Smooth muscle cell (in vitro differentiated cells): ENCODE measurements at regions not wholly inside any gene's neighbourhood (a gene's known extent, or its start where the extent isn't known, plus 50 kb on each side); places are given as distances from the start of the nearest gene placed in this dataset.

Source experiments
- DNase-seq: peaks from one replicate; lab custom pipeline; 2025; ENCODE audit not compliant: unreplicated experiment; lab: John Stamatoyannopoulos, UW
- H2AFZ ChIP-seq: fragments of 200-600 bp; sonication (generic); 2 replicates; pipeline ENCODE4 v1.6.0; 2016; ENCODE audit warnings: antibody characterized with exemption, low read depth, mild to moderate bottlenecking
- H3F3A ChIP-seq: fragments of 200-600 bp; sonication (generic); 2 replicates; pipeline ENCODE4 v1.6.0; 2017; ENCODE audit warnings: antibody characterized with exemption, low read depth
- H3K27ac ChIP-seq: fragments of 200-600 bp; sonication (generic); 2 replicates; pipeline ENCODE4 v1.5.1; 2016; ENCODE audit warnings: low read depth, mild to moderate bottlenecking
- H3K27me3 ChIP-seq: fragments of 200-600 bp; sonication (generic); 2 replicates; pipeline ENCODE4 v1.6.1; 2016; ENCODE audit warnings: low read depth, mild to moderate bottlenecking
- H3K36me3 ChIP-seq: fragments of 200-600 bp; sonication (generic); 2 replicates; pipeline ENCODE4 v1.5.1; 2016; ENCODE audit warnings: low read depth
- H3K4me1 ChIP-seq: fragments of 200-600 bp; sonication (generic); 2 replicates; pipeline ENCODE4 v1.5.1; 2016; ENCODE audit warnings: low read depth
- H3K4me2 ChIP-seq: fragments of 200-600 bp; sonication (generic); 2 replicates; pipeline ENCODE4 v1.6.0; 2016; ENCODE audit warnings: mild to moderate bottlenecking
- H3K4me3 ChIP-seq: fragments of 200-600 bp; sonication (generic); 2 replicates; pipeline ENCODE4 v1.5.1; 2016; ENCODE audit warnings: mild to moderate bottlenecking
- H3K79me2 ChIP-seq: fragments of 200-600 bp; sonication (generic); 2 replicates; pipeline ENCODE4 v1.6.0; 2016; ENCODE audit warnings: low read depth, mild to moderate bottlenecking
- H3K9ac ChIP-seq: fragments of 200-600 bp; sonication (generic); 2 replicates; pipeline ENCODE4 v1.6.0; 2016; ENCODE audit warnings: low read depth
- H3K9me3 ChIP-seq: fragments of 200-600 bp; sonication (generic); replicated peaks from 2 replicates; pipeline ENCODE4 v1.5.1; 2016; ENCODE audit warnings: low read depth
- H4K20me1 ChIP-seq: fragments of 200-600 bp; sonication (generic); 2 replicates; pipeline ENCODE4 v1.6.0; 2016; ENCODE audit warnings: low read depth
- WGBS: methylation state at CpG from one replicate; pipeline ENCODE4 v1.1.7; 2016; ENCODE audit warnings: low lambda C conversion rate; 5-methylcytosine and 5-hydroxymethylcytosine counted together
- TF ChIP-seq, protein P1 (sequence below): fragments of 200-600 bp; sonication (generic); IDR thresholded peaks from 2 replicates; pipeline ENCODE4 v1.5.1; 2017; ENCODE audit warnings: borderline replicate concordance, mild to moderate bottlenecking, antibody characterized with exemption; ENCODE audit not compliant: insufficient read depth, poor library complexity, severe bottlenecking

DNA sequence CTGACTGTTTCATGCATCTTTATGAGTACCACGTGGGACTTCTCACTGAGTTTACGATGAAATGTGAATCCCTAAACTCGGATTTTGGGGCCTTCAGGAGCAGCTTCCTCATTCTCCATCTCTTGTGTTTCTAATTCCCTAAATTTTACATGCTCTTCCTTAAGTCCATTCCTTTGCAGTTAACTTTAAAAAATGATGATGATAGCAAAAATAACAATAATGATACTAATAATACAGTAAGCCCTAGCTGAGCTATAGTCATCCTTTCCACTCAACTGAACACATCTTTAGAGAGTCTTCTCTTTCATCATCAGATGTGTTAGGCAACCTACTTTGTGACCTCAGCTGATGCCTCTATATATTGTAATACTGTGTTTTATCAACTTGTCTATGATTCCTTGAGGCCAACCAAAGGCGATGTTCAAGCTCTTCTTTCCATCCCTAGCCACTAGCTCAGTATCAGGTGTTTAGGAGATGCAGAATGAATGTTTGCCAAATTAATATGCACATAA is 1196.4 kb downstream of the VRK1 start:
- H3K4me3 ChIP-seq: no peak overlapping the region
- peaks cover 3% of the 10 kb centered on the region for H3K27me3 ChIP-seq
- H3K4me2 ChIP-seq: no peak overlapping the region
- H3K4me1 ChIP-seq: no peaks in the 10 kb centered on the region
- TF ChIP-seq, protein P1, sequence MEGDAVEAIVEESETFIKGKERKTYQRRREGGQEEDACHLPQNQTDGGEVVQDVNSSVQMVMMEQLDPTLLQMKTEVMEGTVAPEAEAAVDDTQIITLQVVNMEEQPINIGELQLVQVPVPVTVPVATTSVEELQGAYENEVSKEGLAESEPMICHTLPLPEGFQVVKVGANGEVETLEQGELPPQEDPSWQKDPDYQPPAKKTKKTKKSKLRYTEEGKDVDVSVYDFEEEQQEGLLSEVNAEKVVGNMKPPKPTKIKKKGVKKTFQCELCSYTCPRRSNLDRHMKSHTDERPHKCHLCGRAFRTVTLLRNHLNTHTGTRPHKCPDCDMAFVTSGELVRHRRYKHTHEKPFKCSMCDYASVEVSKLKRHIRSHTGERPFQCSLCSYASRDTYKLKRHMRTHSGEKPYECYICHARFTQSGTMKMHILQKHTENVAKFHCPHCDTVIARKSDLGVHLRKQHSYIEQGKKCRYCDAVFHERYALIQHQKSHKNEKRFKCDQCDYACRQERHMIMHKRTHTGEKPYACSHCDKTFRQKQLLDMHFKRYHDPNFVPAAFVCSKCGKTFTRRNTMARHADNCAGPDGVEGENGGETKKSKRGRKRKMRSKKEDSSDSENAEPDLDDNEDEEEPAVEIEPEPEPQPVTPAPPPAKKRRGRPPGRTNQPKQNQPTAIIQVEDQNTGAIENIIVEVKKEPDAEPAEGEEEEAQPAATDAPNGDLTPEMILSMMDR: no peak
- H2AFZ ChIP-seq: no peak overlapping the region
- H3K27ac ChIP-seq: no peak overlapping the region
- DNase-seq: no peak
- no peaks in the 10 kb centered on the region for H3K79me2 ChIP-seq
- no peaks in the 10 kb centered on the region for H4K20me1 ChIP-seq
- H3K36me3 ChIP-seq: no peaks in the 10 kb centered on the region
- 90% methylated on average over 4 of the region's 4 CpGs for WGBS
- H3F3A ChIP-seq: no peaks in the 10 kb centered on the region
- H3K9ac ChIP-seq: no peak overlapping the region
- H3K9me3 ChIP-seq: no peaks in the 10 kb centered on the region

DNA sequence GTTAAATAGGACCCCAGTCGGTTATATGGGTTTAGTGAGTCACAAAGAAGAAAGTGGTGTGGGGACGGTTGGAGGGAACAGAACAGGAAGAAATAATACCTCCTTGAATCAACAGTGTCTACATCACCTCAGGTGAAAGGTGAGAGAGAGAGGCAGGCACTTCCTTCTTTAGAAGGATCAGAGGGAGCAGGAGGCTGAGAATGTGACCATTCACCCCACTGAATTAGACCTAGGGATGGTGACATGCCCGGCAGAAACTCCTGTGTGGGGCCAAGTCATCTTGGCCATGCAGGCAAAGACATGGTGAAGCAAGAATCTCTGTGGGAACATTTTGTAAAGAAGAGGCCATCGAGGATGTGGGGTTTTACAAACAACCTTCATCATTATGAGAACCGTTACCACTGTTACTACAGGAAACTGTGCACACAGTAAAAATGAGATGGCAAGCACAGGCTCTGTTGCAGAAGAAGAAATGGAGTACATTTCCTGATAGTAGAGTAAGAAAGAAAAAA is 1196.9 kb downstream of the VRK1 start:
- Histone ChIP-seq H3K79me2 (no peaks in the 10 kb centered on the region), H2AFZ (no peak overlapping the region), H3K4me2 (no peak overlapping the region), H3K9me3 (no peaks in the 10 kb centered on the region), H3K9ac (no peak overlapping the region), H3K4me3 (no peak overlapping the region), H3F3A (no peaks in the 10 kb centered on the region), H3K27me3 (peaks cover 3% of the 10 kb centered on the region), H3K36me3 (no peaks in the 10 kb centered on the region), H3K4me1 (no peaks in the 10 kb centered on the region), H4K20me1 (no peaks in the 10 kb centered on the region), H3K27ac (no peak overlapping the region)
- no peak for DNase-seq
- TF ChIP-seq, protein P1: no peak
- 79% methylated on average over 5 of the region's 5 CpGs for WGBS

DNA sequence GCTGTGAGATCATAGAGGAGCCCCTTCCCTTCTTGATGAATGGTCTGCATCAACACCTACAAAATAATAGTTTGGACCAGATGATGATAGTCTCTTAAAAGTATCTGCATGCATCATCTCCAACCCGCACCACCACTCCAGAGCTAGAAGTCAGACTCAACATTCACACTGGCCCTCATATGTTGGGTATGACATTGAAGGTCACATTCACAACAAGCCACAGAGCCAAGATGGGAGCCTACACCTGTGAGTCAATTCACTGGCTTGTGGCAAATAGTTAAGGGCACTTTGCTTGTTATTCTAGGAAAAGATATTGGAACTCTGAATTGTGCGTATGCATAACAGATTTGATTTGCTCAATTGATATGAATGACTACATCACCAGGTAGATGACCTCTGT is 1197.9 kb downstream of the VRK1 start:
- WGBS: 100% methylated on average over 2 of the region's 2 CpGs
- no peak overlapping the region for H3K9ac ChIP-seq

More for the DNA sequence above, 1197.9 kb downstream of the VRK1 start:
- no peaks in the 10 kb centered on the region for H4K20me1 ChIP-seq
- no peaks in the 10 kb centered on the region for H3K9me3 ChIP-seq
- no peak overlapping the region for H3K4me3 ChIP-seq
- H3K27me3 ChIP-seq: peaks cover 3% of the 10 kb centered on the region
- H3K79me2 ChIP-seq: no peaks in the 10 kb centered on the region
- H3F3A ChIP-seq: no peaks in the 10 kb centered on the region
- H2AFZ ChIP-seq: no peak overlapping the region
- no peak overlapping the region for H3K27ac ChIP-seq
- TF ChIP-seq, protein P1: no peak
- H3K4me1 ChIP-seq: no peaks in the 10 kb centered on the region
- H3K36me3 ChIP-seq: no peaks in the 10 kb centered on the region
- H3K4me2 ChIP-seq: no peak overlapping the region
- no peak for DNase-seq
